DND-41 (cell line): ENCODE measurements at regions not wholly inside any gene's neighbourhood (a gene's known extent, or its start where the extent isn't known, plus 50 kb on each side); places are given as distances from the start of the nearest gene placed in this dataset.

Source experiments
- ATAC-seq: fragments of 200-7000 bp; cut with Tn5 transposase; 3 replicates; pipeline ENCODE4 v1.9.1; 2021; ENCODE audit warnings: low read depth; ENCODE audit not compliant: insufficient read depth
- DNase-seq: peaks from one replicate; pipeline ENCODE4 v3.0.0-alpha.2; 2020
- H2AFZ ChIP-seq: 2 replicates; pipeline ENCODE4 v1.6.0; 2012; ENCODE audit warnings: low read depth, low read length
- H3K27ac ChIP-seq: 2 replicates; pipeline ENCODE4 v1.5.1; 2012; ENCODE audit warnings: low read length, inconsistent platforms
- H3K27me3 ChIP-seq: fragments of 200-600 bp; sonication (generic); 2 replicates; pipeline ENCODE4 v1.6.0; 2012; ENCODE audit warnings: low read length, mild to moderate bottlenecking, inconsistent platforms; ENCODE audit not compliant: insufficient read depth, poor library complexity
- H3K36me3 ChIP-seq: 2 replicates; pipeline ENCODE4 v1.5.1; 2012; ENCODE audit warnings: low read length, inconsistent platforms; ENCODE audit not compliant: insufficient read depth
- H3K4me1 ChIP-seq: 2 replicates; pipeline ENCODE4 v1.5.1; 2012; ENCODE audit warnings: mild to moderate bottlenecking, low read length; ENCODE audit not compliant: insufficient read depth
- H3K4me2 ChIP-seq: 2 replicates; pipeline ENCODE4 v1.6.0; 2012; ENCODE audit warnings: mild to moderate bottlenecking, moderate library complexity, low read length, inconsistent platforms; ENCODE audit not compliant: insufficient read depth
- H3K4me3 ChIP-seq, 2 experiments: fragments of 200-600 bp in 1 of 2; shearing (Covaris generic) in 1 of 2; 2 replicates each; pipeline ENCODE4 v1.5.1; 2012 to 2016; ENCODE audit warnings: inconsistent platforms in 2 of 2, low read length in 2 of 2, mild to moderate bottlenecking in 2 of 2, low read depth in 1 of 2, moderate library complexity in 1 of 2
- H3K79me2 ChIP-seq: 2 replicates; pipeline ENCODE4 v1.6.0; 2012; ENCODE audit warnings: low read length, inconsistent platforms; ENCODE audit not compliant: insufficient read depth
- H3K9ac ChIP-seq: 2 replicates; pipeline ENCODE4 v1.6.0; 2012; ENCODE audit warnings: low read depth, mild to moderate bottlenecking, inconsistent platforms, low read length, moderate library complexity
- H3K9me3 ChIP-seq: 2 replicates; pipeline ENCODE4 v1.5.1; 2012; ENCODE audit warnings: low read length, moderate library complexity, mild to moderate bottlenecking, inconsistent platforms; ENCODE audit not compliant: insufficient read depth, severe bottlenecking
- H4K20me1 ChIP-seq: 2 replicates; pipeline ENCODE4 v1.6.0; 2012; ENCODE audit warnings: low read length; ENCODE audit not compliant: insufficient read depth
- EZH2 ChIP-seq: IDR thresholded peaks from 3 replicates; pipeline ENCODE4 v1.6.1; 2012; ENCODE audit warnings: borderline replicate concordance, low read depth, mild to moderate bottlenecking, moderate library complexity, low read length, inconsistent platforms; ENCODE audit not compliant: severe bottlenecking
- TF ChIP-seq, protein P1 (sequence below): IDR thresholded peaks from 2 replicates; pipeline ENCODE4 v1.5.1; 2012; ENCODE audit warnings: borderline replicate concordance, low read length, moderate library complexity, mild to moderate bottlenecking; ENCODE audit not compliant: poor library complexity, severe bottlenecking; ENCODE audit errors: extremely low read depth

DNA sequence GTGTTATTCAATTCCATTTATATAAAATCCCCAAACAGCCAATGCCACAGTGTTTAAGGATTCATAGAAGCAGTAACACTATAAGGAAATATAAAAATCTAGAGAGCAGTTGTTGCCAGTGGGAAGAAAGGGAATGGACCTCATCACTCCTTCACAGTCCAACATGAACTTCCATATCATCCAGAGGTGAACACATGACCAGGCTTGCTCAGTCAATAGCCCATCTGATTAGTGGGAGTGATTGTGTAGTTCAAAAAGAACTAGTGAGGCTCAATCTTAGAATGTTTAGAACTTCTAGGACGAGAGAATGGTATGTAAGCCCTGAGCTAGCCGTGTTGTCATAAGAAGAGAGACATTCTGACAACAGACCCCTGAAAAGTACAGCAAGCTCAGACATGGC is 314.1 kb downstream of the LIG4 start:
- no peak for ATAC-seq
- Histone ChIP-seq H3K4me2 (no peak overlapping the region), H3K9me3 (no peaks in the 10 kb centered on the region), H3K9ac (no peak overlapping the region), H3K27me3 (no peaks in the 10 kb centered on the region), H3K27ac (no peak overlapping the region), H3K36me3 (no peaks in the 10 kb centered on the region), H4K20me1 (no peaks in the 10 kb centered on the region), H3K4me3 (no peak overlapping the region), H3K4me1 (no peaks in the 10 kb centered on the region), H3K79me2 (no peaks in the 10 kb centered on the region), H2AFZ (no peak overlapping the region)
- DNase-seq: no peak
- no peak for TF ChIP-seq EZH2
- TF ChIP-seq, protein P1, sequence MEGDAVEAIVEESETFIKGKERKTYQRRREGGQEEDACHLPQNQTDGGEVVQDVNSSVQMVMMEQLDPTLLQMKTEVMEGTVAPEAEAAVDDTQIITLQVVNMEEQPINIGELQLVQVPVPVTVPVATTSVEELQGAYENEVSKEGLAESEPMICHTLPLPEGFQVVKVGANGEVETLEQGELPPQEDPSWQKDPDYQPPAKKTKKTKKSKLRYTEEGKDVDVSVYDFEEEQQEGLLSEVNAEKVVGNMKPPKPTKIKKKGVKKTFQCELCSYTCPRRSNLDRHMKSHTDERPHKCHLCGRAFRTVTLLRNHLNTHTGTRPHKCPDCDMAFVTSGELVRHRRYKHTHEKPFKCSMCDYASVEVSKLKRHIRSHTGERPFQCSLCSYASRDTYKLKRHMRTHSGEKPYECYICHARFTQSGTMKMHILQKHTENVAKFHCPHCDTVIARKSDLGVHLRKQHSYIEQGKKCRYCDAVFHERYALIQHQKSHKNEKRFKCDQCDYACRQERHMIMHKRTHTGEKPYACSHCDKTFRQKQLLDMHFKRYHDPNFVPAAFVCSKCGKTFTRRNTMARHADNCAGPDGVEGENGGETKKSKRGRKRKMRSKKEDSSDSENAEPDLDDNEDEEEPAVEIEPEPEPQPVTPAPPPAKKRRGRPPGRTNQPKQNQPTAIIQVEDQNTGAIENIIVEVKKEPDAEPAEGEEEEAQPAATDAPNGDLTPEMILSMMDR: no peak

DNA sequence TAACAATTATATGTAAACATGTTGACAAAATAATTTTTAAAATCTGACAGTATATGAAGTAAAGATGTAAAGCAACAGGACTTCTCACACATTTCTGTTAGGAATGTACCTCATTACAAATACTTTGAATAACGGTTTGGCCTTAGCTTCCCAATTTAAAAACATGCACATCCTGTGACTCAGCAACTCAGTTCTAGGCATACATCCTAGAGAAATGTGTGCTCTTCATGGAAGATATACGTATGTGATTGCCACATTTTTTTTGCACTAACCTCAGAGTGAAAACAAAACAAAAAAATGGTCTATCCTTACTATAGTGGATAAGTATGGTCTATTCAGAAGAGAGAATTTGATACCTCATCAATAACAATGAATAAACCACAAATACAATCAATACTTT is 314.6 kb downstream of the LIG4 start:
- no peak overlapping the region for H2AFZ ChIP-seq
- DNase-seq (no peak), ATAC-seq (no peak)
- no peak overlapping the region for H3K27ac ChIP-seq
- H4K20me1 ChIP-seq: no peaks in the 10 kb centered on the region
- no peaks in the 10 kb centered on the region for H3K79me2 ChIP-seq
- TF ChIP-seq, protein P1: no peak
- no peak for TF ChIP-seq EZH2
- H3K4me3 ChIP-seq: no peak overlapping the region
- H3K27me3 ChIP-seq: no peaks in the 10 kb centered on the region
- H3K4me1 ChIP-seq: no peaks in the 10 kb centered on the region
- H3K9ac ChIP-seq: no peak overlapping the region
- H3K36me3 ChIP-seq: no peaks in the 10 kb centered on the region
- H3K9me3 ChIP-seq: no peaks in the 10 kb centered on the region
- H3K4me2 ChIP-seq: no peak overlapping the region

- Histone ChIP-seq H3K4me2 (no peak overlapping the region), H3K79me2 (no peaks in the 10 kb centered on the region), H3K9me3 (no peaks in the 10 kb centered on the region), H3K4me1 (no peaks in the 10 kb centered on the region), H3K27ac (no peak overlapping the region), H2AFZ (no peak overlapping the region), H4K20me1 (no peaks in the 10 kb centered on the region), H3K9ac (no peak overlapping the region), H3K36me3 (no peaks in the 10 kb centered on the region), H3K4me3 (no peak overlapping the region), H3K27me3 (no peaks in the 10 kb centered on the region)
- ATAC-seq (no peak), DNase-seq (no peak)
- TF ChIP-seq EZH2: no peak
- TF ChIP-seq, protein P1: no peak
Measured at GRCh38 chr13:107886118-107886517, 329.2 kb downstream of the LIG4 start.

GRCh38 chr13:107884564-107884963 is 330.8 kb downstream of the LIG4 start:
- H3K79me2 ChIP-seq: no peaks in the 10 kb centered on the region

More at GRCh38 chr13:107884564-107884963, 330.8 kb downstream of the LIG4 start:
- no peaks in the 10 kb centered on the region for H3K9me3 ChIP-seq
- no peak overlapping the region for H3K27ac ChIP-seq
- TF ChIP-seq EZH2: no peak
- TF ChIP-seq, protein P1: no peak
- H3K36me3 ChIP-seq: no peaks in the 10 kb centered on the region
- ATAC-seq: no peak
- DNase-seq: no peak
- no peaks in the 10 kb centered on the region for H4K20me1 ChIP-seq
- no peak overlapping the region for H3K9ac ChIP-seq
- no peak overlapping the region for H2AFZ ChIP-seq
- no peaks in the 10 kb centered on the region for H3K27me3 ChIP-seq
- H3K4me3 ChIP-seq: no peak overlapping the region
- H3K4me2 ChIP-seq: no peak overlapping the region
- no peaks in the 10 kb centered on the region for H3K4me1 ChIP-seq
